CD4-positive, alpha-beta T cell (primary cell): ENCODE measurements at regions not wholly inside any gene's neighbourhood (a gene's known extent, or its start where the extent isn't known, plus 50 kb on each side); places are given as distances from the start of the nearest gene placed in this dataset.

Experiments used
- ATAC-seq: fragments of 200-7000 bp; cut with Tn5 transposase; one replicate; pipeline ENCODE4 v1.10.0; 2022; ENCODE audit warnings: mild to moderate bottlenecking; ENCODE audit not compliant: poor library complexity
- CTCF ChIA-PET: fragments of 350-600 bp; sonication (Branson Sonifier 250); formaldehyde crosslinking; loops from one replicate; lab custom pipeline; 2021; ENCODE audit warnings: antibody characterized with exemption, inconsistent platforms; lab: Charles Lee
- POLR2A ChIA-PET: fragments of 350-600 bp; sonication (Branson Sonifier 250); formaldehyde crosslinking; loops from one replicate; lab custom pipeline; 2021; ENCODE audit warnings: antibody characterized with exemption, inconsistent platforms; lab: Charles Lee
- DNase-seq, 14 experiments: peaks; one replicate each; pipeline ENCODE4 v3.0.0-alpha.2; 2013 to 2020; ENCODE audit warnings: mixed read lengths in 2 of 14
- H3K27ac ChIP-seq, 2 donors: one replicate each; pipeline versions ENCODE4 v1.5.1 to v1.7.0; 2013; ENCODE audit warnings: low read length in 2 of 2, low read depth in 1 of 2, mild to moderate bottlenecking in 1 of 2
- H3K27me3 ChIP-seq, 2 experiments: 1 replicate in 1 of 2; 2 replicates in 1 of 2; pipeline versions ENCODE4 v1.6.1 to v1.7.0; 2013; ENCODE audit warnings: low read length in 2 of 2, control low read depth in 1 of 2, mild to moderate bottlenecking in 1 of 2, moderate library complexity in 1 of 2; ENCODE audit not compliant: insufficient read depth in 2 of 2, control insufficient read depth in 1 of 2
- H3K36me3 ChIP-seq: one replicate; pipeline ENCODE4 v1.6.1; 2013; ENCODE audit warnings: low read length, control low read depth; ENCODE audit not compliant: insufficient read depth
- H3K4me1 ChIP-seq: one replicate; pipeline ENCODE4 v1.6.1; 2013; ENCODE audit warnings: low read length, control low read depth; ENCODE audit not compliant: insufficient read depth
- H3K4me3 ChIP-seq: one replicate; pipeline ENCODE4 v1.5.1; 2013; ENCODE audit warnings: mild to moderate bottlenecking, low read length, moderate library complexity
- H3K9me3 ChIP-seq, 2 experiments: 1 replicate in 1 of 2; 2 replicates in 1 of 2; pipeline versions ENCODE4 v1.6.1 to v1.7.0; 2013; ENCODE audit warnings: low read length in 2 of 2, mild to moderate bottlenecking in 2 of 2, control low read depth in 1 of 2, moderate library complexity in 1 of 2; ENCODE audit not compliant: control insufficient read depth in 1 of 2, insufficient read depth in 1 of 2
- H3K27ac Mint-ChIP-seq: one replicate; pipeline ENCODE4 v1.8.0; 2020; ENCODE audit warnings: mixed read lengths
- H3K27me3 Mint-ChIP-seq: one replicate; pipeline ENCODE4 v1.8.0; 2021; ENCODE audit warnings: mixed read lengths
- H3K36me3 Mint-ChIP-seq: one replicate; pipeline ENCODE4 v1.8.0; 2021; ENCODE audit warnings: low read depth, mixed read lengths
- H3K4me1 Mint-ChIP-seq: one replicate; pipeline ENCODE4 v1.8.0; 2021; ENCODE audit warnings: low read depth, mixed read lengths
- H3K4me3 Mint-ChIP-seq: one replicate; pipeline ENCODE4 v1.8.0; 2020; ENCODE audit warnings: mild to moderate bottlenecking, mixed read lengths
- H3K9me3 Mint-ChIP-seq: one replicate; pipeline ENCODE4 v1.8.0; 2020; ENCODE audit warnings: mixed read lengths
- intact Hi-C, 2 experiments: fragments of 100-400 bp; cut with DNase I in 1 of 2; cut with micrococcal nuclease in 1 of 2; formaldehyde crosslinking; loops; one replicate each; pipeline versions ENCODE4 v1.15.1 to v1.9.0; 2023 to 2025; cut with DNase I, micrococcal nuclease
- TF ChIP-seq, protein P1 (sequence below): fragments of 200-600 bp; IDR thresholded peaks from one replicate; pipeline ENCODE4 v1.8.0; 2022; ENCODE audit warnings: antibody characterized with exemption, mild to moderate bottlenecking

DNA sequence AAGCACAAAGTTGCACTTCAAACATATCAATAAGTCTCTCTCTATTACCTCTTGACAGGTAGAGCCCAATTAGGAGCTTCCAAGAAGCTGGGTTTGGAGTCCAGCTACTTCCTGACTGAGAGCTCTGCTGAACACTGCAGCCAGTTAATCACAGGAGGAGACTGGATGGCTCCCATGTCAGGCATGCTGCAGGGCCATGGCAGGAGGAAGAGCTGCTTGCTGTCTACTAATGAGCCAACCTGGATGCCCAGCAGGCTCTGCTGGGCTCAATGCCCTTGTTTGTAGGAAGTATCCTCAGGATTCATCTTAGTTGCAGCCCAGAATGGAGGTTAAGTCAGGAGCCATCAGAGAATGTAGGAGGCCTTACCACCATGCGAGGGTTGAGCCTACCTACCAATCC is 91.9 kb downstream of the TMEM215 start:
- no peaks in the 10 kb centered on the region for H3K36me3 Mint-ChIP-seq
- no peak overlapping the region for H3K4me3 Mint-ChIP-seq
- peaks cover 3% of the 10 kb centered on the region for H3K27me3 Mint-ChIP-seq
- H3K9me3 Mint-ChIP-seq = no peaks in the 10 kb centered on the region
- Histone ChIP-seq H3K36me3 (no peaks in the 10 kb centered on the region), H3K4me1 (no peaks in the 10 kb centered on the region), H3K9me3 (no peaks in the 10 kb centered on the region), H3K27me3 (no peaks in the 10 kb centered on the region), H3K4me3 (no peak overlapping the region), H3K27ac (no peak overlapping the region)
- ChIA-PET CTCF (no interaction called here), POLR2A (no interaction called here)
- H3K4me1 Mint-ChIP-seq = no peaks in the 10 kb centered on the region
- TF ChIP-seq, protein P1, sequence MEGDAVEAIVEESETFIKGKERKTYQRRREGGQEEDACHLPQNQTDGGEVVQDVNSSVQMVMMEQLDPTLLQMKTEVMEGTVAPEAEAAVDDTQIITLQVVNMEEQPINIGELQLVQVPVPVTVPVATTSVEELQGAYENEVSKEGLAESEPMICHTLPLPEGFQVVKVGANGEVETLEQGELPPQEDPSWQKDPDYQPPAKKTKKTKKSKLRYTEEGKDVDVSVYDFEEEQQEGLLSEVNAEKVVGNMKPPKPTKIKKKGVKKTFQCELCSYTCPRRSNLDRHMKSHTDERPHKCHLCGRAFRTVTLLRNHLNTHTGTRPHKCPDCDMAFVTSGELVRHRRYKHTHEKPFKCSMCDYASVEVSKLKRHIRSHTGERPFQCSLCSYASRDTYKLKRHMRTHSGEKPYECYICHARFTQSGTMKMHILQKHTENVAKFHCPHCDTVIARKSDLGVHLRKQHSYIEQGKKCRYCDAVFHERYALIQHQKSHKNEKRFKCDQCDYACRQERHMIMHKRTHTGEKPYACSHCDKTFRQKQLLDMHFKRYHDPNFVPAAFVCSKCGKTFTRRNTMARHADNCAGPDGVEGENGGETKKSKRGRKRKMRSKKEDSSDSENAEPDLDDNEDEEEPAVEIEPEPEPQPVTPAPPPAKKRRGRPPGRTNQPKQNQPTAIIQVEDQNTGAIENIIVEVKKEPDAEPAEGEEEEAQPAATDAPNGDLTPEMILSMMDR = no peak
- ATAC-seq = no peak
- intact Hi-C loops = no loop called here
- no peak overlapping the region for H3K27ac Mint-ChIP-seq
- no peak for DNase-seq

DNA sequence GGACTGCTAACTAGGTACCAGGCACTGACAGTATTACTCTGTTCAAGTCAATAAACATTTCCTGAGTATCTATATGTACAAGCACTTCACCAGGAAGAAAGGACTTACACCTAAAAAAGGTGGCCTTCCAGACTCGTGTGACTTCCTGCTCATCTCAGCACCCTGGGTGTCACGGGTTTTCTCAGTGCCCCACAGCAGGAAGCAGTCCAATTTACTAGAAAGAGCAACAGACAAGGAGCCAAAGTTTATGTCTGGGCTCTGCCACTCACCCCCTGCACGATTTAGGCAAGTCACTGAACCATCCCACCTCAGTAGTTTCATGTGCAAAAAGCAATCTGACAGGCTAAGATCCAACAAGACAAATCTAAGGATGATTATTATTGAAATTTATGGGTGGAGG is 92.4 kb downstream of the TMEM215 start:
- no peaks in the 10 kb centered on the region for H3K9me3 Mint-ChIP-seq
- TF ChIP-seq, protein P1 = no peak
- H3K27ac Mint-ChIP-seq = no peak overlapping the region
- peaks cover 3% of the 10 kb centered on the region for H3K27me3 Mint-ChIP-seq
- no peaks in the 10 kb centered on the region for H3K36me3 ChIP-seq
- H3K9me3 ChIP-seq = no peaks in the 10 kb centered on the region
- H3K4me3 Mint-ChIP-seq = no peak overlapping the region
- no peaks in the 10 kb centered on the region for H3K4me1 ChIP-seq
- DNase-seq (no peak), ATAC-seq (no peak)
- no peaks in the 10 kb centered on the region for H3K27me3 ChIP-seq
- ChIA-PET CTCF (no interaction called here), POLR2A (no interaction called here)
- no peaks in the 10 kb centered on the region for H3K36me3 Mint-ChIP-seq
- H3K27ac ChIP-seq = no peak overlapping the region
- intact Hi-C loops = no loop called here
- H3K4me1 Mint-ChIP-seq = no peaks in the 10 kb centered on the region
- H3K4me3 ChIP-seq = no peak overlapping the region

DNA sequence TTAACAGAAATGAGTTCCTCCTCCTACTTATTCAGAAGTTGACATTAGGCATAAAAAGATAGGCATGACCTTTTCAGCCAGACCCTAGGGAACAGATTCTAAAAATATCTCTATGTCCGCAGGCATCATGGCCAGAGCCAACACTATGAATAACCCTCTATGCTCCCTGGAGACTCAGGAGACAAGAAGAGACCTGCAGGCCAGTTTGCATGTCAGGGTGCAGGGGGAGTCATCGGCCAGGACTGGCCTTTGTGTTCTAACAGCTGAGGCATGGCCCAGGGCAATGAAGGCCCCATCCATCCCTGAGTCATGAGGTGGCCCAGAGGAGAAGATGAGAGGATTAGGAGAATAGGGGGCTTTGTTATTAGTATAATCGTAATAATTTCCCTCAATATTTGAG is 93.8 kb downstream of the TMEM215 start:
- Mint-ChIP-seq H3K27me3 (peaks cover 3% of the 10 kb centered on the region), H3K36me3 (no peaks in the 10 kb centered on the region), H3K9me3 (no peaks in the 10 kb centered on the region), H3K27ac (no peak overlapping the region), H3K4me1 (no peaks in the 10 kb centered on the region), H3K4me3 (no peak overlapping the region)
- Histone ChIP-seq H3K4me3 (no peak overlapping the region), H3K36me3 (no peaks in the 10 kb centered on the region), H3K9me3 (no peaks in the 10 kb centered on the region), H3K27ac (no peak overlapping the region), H3K27me3 (no peaks in the 10 kb centered on the region), H3K4me1 (no peaks in the 10 kb centered on the region)
- ChIA-PET POLR2A (no interaction called here), CTCF (no interaction called here)
- TF ChIP-seq, protein P1 = no peak
- ATAC-seq (no peak), DNase-seq (no peak)
- intact Hi-C loops = no loop called here
